Pancreas (tissue), 10 donors: ENCODE measurements at regions not wholly inside any gene's neighbourhood (a gene's known extent, or its start where the extent isn't known, plus 50 kb on each side); places are given as distances from the start of the nearest gene placed in this dataset.
A peak's percentile ranks its signal among the peaks of the same experiment; 100 is the strongest.

Experiments used
- ATAC-seq, 4 donors: fragments of 200-7000 bp; cut with Tn5 transposase; one replicate each; pipeline versions ENCODE4 v1.8.0 to v1.9.1; 2020; ENCODE audit warnings: mild to moderate bottlenecking in 4 of 4, moderate library complexity in 4 of 4
- DNase-seq, 6 donors: peaks; one replicate each; pipeline ENCODE4 v3.0.0-alpha.2; 2020
- FAIRE-seq: peaks from 2 replicates; lab custom pipeline; 2012; peaks lifted over from hg19 to GRCh38; lab: Jason Lieb, UNC
- H3K27ac ChIP-seq, 4 donors: fragments of 200-600 bp; sonication (generic); 1 replicate in 3 of 4; 2 replicates in 1 of 4; pipeline versions ENCODE4 v1.5.0 to v1.8.0; 2020
- H3K27me3 ChIP-seq, 4 donors: fragments of 200-600 bp; one replicate each; pipeline ENCODE4 v1.8.0; 2021
- H3K36me3 ChIP-seq, 3 donors: fragments of 200-600 bp; sonication (generic) in 1 of 3; one replicate each; pipeline versions ENCODE4 v1.5.0 to v1.8.0; 2020 to 2021
- H3K4me1 ChIP-seq, 3 donors: fragments of 200-600 bp; one replicate each; pipeline ENCODE4 v1.8.0; 2021
- H3K4me3 ChIP-seq, 4 donors: fragments of 200-600 bp; sonication (generic) in 2 of 4; one replicate each; pipeline versions ENCODE4 v1.5.0 to v1.8.0; 2020 to 2021
- H3K9me3 ChIP-seq, 4 donors: fragments of 200-600 bp; one replicate each; pipeline ENCODE4 v1.8.0; 2021
- WGBS, 2 donors: extraction: QIAGEN DNeasy Blood & Tissue Kit; methylation state at CpG; one replicate each; pipeline ENCODE4 v1.1.7; 2013; 5-methylcytosine and 5-hydroxymethylcytosine counted together
- intact Hi-C, 3 donors: fragments of 100-400 bp; cut with DNase I; formaldehyde crosslinking; loops; one replicate each; pipeline versions ENCODE4 v1.11.1 to v1.14.2; 2022
- TF ChIP-seq, protein P1 (sequence below), 4 donors: fragments of 200-600 bp; sonication (generic) in 3 of 4; IDR thresholded peaks; one replicate each; pipeline versions ENCODE4 v1.5.0 to v1.8.0; 2021; ENCODE audit warnings: antibody characterized with exemption in 4 of 4
- donor health status: healthy with polysubstance abuse.
- donor health status: DM: no; HTN: no; CAD: no; lungs with moderate emphysema.
- donor health status: DM: no; HTN: no; CAD: no.
- donor health status: control.
- donor health status: control.
- donor health status: Bipolar disorder and iron deficiency.
- donor health status: DM: yes; HTN: yes; CAD: no.
- donor health status: DM: no; HTN: no; CAD: no.
- donor health status: DM: no; HTN: no; CAD: no.
- donor health status: DM: yes; HTN: yes; CAD: no.

DNA sequence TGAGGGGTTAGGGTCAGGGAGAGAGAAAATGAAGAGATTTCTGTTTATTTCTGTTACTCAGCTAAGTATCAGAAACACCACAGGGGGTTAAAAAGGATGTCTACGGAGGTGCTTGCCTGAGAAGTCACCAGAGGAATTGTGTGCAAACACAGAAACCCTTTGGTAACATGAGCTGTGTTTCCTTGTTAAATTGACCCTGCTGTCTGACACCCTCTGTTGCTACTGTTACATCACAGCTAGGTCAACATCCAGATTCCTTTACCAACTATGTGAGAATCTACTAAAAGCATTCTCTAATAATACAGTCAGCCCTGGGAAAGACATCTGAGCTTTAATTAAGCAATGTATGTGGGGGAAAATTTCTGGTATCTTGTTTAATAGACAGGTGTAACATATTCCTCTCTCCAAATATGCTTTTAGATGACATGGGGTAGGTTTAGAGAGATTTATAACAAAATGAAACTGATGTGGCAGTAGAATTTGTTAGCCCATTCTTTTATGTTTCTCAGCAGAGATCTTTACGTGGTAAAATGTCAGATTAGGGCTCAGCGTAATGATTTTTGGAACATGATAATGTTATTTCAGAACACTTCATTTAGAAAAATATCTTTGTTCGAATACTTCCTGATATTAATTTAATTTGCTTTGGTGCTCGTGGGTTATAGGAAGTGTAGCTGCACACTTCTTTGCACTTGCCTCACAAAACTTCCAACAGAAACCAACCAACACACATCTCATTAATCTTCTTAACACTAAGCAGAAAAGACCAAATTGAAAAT lies 168.0 kb upstream of the AHR start:
- Histone ChIP-seq H3K4me3 (no peak overlapping the region), H3K9me3 (no peaks in the 10 kb centered on the region), H3K27ac (peak overlapping the region in 2 of 4 donors; percentile 66 to 67), H3K36me3 (no peaks in the 10 kb centered on the region), H3K4me1 (peaks cover 0 to 16% (median 12%) of the 10 kb centered on the region in 3 donors), H3K27me3 (no peaks in the 10 kb centered on the region)
- WGBS, 2 donors, result 13 to 26% methylated on average over 5 of the region's 5 CpGs
- peak in 1 of 6 donors; percentile 16 for DNase-seq
- no peak for FAIRE-seq
- intact Hi-C loops, result no loop called here
- TF ChIP-seq, protein P1, sequence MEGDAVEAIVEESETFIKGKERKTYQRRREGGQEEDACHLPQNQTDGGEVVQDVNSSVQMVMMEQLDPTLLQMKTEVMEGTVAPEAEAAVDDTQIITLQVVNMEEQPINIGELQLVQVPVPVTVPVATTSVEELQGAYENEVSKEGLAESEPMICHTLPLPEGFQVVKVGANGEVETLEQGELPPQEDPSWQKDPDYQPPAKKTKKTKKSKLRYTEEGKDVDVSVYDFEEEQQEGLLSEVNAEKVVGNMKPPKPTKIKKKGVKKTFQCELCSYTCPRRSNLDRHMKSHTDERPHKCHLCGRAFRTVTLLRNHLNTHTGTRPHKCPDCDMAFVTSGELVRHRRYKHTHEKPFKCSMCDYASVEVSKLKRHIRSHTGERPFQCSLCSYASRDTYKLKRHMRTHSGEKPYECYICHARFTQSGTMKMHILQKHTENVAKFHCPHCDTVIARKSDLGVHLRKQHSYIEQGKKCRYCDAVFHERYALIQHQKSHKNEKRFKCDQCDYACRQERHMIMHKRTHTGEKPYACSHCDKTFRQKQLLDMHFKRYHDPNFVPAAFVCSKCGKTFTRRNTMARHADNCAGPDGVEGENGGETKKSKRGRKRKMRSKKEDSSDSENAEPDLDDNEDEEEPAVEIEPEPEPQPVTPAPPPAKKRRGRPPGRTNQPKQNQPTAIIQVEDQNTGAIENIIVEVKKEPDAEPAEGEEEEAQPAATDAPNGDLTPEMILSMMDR (IDR thresholded peaks at IDR 0.05), result no peak
- peak; percentile 81 to 93 (median 92) for ATAC-seq

GRCh38 chr7:17131060-17131345 lies 167.4 kb upstream of the AHR start:
- H3K4me1 ChIP-seq, result peaks cover 0 to 16% (median 12%) of the 10 kb centered on the region in 3 donors
- H3K9me3 ChIP-seq, result no peaks in the 10 kb centered on the region
- peak in 2 of 4 donors; percentile 37 to 49 for ATAC-seq
- FAIRE-seq, result no peak
- H3K36me3 ChIP-seq, result no peaks in the 10 kb centered on the region
- H3K27me3 ChIP-seq, result no peaks in the 10 kb centered on the region
- WGBS, 2 donors, result 48 to 56% methylated on average over 5 of the region's 5 CpGs
- no peak overlapping the region for H3K4me3 ChIP-seq
- DNase-seq, result no peak
- TF ChIP-seq, protein P1 (IDR thresholded peaks at IDR 0.05), result no peak
- H3K27ac ChIP-seq, result peak overlapping the region in 2 of 4 donors; percentile 66 to 67
- intact Hi-C loops, result no loop called here

- H3K27me3 ChIP-seq, result no peaks in the 10 kb centered on the region
- WGBS, 2 donors, result 84 to 88% methylated on average over 6 of the region's 6 CpGs
- H3K27ac ChIP-seq, result peak overlapping the region in 2 of 4 donors; percentile 6 to 66
- DNase-seq, result no peak
- no peaks in the 10 kb centered on the region for H3K36me3 ChIP-seq
- no peak for FAIRE-seq
- H3K9me3 ChIP-seq, result no peaks in the 10 kb centered on the region
- TF ChIP-seq, protein P1 (IDR thresholded peaks at IDR 0.05), result no peak
- peak in 3 of 4 donors; percentile 37 to 61 (median 58) for ATAC-seq
- intact Hi-C loops, result no loop called here
- no peak overlapping the region for H3K4me3 ChIP-seq
- peaks cover 0 to 16% (median 12%) of the 10 kb centered on the region in 3 donors for H3K4me1 ChIP-seq
These were observed 166.3 kb upstream of the AHR start for GRCh38 chr7:17131983-17132655.

DNA sequence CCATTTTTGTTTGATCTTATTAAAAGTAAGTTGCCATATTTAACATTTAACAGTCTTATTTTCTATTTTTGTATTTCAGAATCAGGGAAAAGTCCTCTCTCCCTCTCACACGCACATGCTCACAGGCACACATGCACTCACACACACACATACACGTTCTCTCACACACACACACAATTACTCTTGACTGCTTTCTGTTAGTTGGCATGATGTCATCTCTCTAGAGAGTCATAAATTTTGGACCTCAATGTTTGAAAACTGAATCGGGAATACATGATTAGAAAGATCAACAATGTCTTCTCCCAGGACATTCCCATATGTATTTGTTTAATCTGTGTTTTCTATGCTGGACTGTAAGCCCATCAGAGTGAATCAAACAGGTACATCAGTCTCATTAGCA lies 165.7 kb upstream of the AHR start:
- no peaks in the 10 kb centered on the region for H3K9me3 ChIP-seq
- no peaks in the 10 kb centered on the region for H3K36me3 ChIP-seq
- WGBS, 2 donors, result 55 to 59% methylated on average over 3 of the region's 3 CpGs
- no peaks in the 10 kb centered on the region for H3K27me3 ChIP-seq
- intact Hi-C loops, result no loop called here
- ATAC-seq, result no peak
- H3K27ac ChIP-seq, result peak overlapping the region in 1 of 4 donors; percentile 24
- H3K4me3 ChIP-seq, result no peak overlapping the region
- H3K4me1 ChIP-seq, result peaks cover 0 to 16% (median 12%) of the 10 kb centered on the region in 3 donors
- no peak for FAIRE-seq
- TF ChIP-seq, protein P1 (IDR thresholded peaks at IDR 0.05), result no peak
- DNase-seq, result no peak

GRCh38 chr7:17133977-17134376 lies 164.5 kb upstream of the AHR start:
- Histone ChIP-seq H3K4me1 (peaks cover 0 to 19% (median 16%) of the 10 kb centered on the region in 3 donors), H3K27ac (no peak overlapping the region), H3K4me3 (no peak overlapping the region), H3K27me3 (no peaks in the 10 kb centered on the region), H3K9me3 (no peaks in the 10 kb centered on the region), H3K36me3 (no peaks in the 10 kb centered on the region)
- FAIRE-seq (no peak), DNase-seq (no peak), ATAC-seq (no peak)
- intact Hi-C loops, result no loop called here
- WGBS, 2 donors, result 93 to 94% methylated on average over 1 of the region's 1 CpG
- TF ChIP-seq, protein P1 (IDR thresholded peaks at IDR 0.05), result no peak
